Glutamatergic neuron (in vitro differentiated cells): ENCODE measurements at regions not wholly inside any gene's neighbourhood (a gene's known extent, or its start where the extent isn't known, plus 50 kb on each side); places are given as distances from the start of the nearest gene placed in this dataset.

Experiments
- DNase-seq: peaks from one replicate; pipeline ENCODE4 v3.0.0; 2022
- H3K27ac Mint-ChIP-seq: one replicate; pipeline ENCODE4 v1.8.0; 2020; ENCODE audit warnings: mild to moderate bottlenecking, mixed read lengths, inconsistent platforms; ENCODE audit not compliant: unreplicated experiment
- H3K27me3 Mint-ChIP-seq: one replicate; pipeline ENCODE4 v1.8.0; 2020; ENCODE audit warnings: mild to moderate bottlenecking, moderate library complexity, mixed read lengths, inconsistent platforms; ENCODE audit not compliant: unreplicated experiment
- H3K36me3 Mint-ChIP-seq: one replicate; pipeline ENCODE4 v1.8.0; 2020; ENCODE audit warnings: mild to moderate bottlenecking, mixed read lengths, inconsistent platforms; ENCODE audit not compliant: unreplicated experiment
- H3K4me1 Mint-ChIP-seq: one replicate; pipeline ENCODE4 v1.8.0; 2020; ENCODE audit warnings: mild to moderate bottlenecking, low read depth, mixed read lengths, inconsistent platforms; ENCODE audit not compliant: unreplicated experiment
- H3K4me3 Mint-ChIP-seq: one replicate; pipeline ENCODE4 v1.8.0; 2020; ENCODE audit warnings: mild to moderate bottlenecking, mixed read lengths, inconsistent platforms; ENCODE audit not compliant: unreplicated experiment
- H3K9me3 Mint-ChIP-seq: one replicate; pipeline ENCODE4 v1.8.0; 2020; ENCODE audit warnings: mild to moderate bottlenecking, moderate library complexity, mixed read lengths, inconsistent platforms; ENCODE audit not compliant: unreplicated experiment
- CTCF ChIP-seq: fragments of 200-600 bp; sonication (generic); IDR thresholded peaks from one replicate; pipeline ENCODE4 v1.5.0; 2021; ENCODE audit not compliant: partially characterized antibody, unreplicated experiment

- peaks cover 2% of the 10 kb centered on the region for H3K9me3 Mint-ChIP-seq
- no peak for DNase-seq
- TF ChIP-seq CTCF, result no peak
- H3K4me3 Mint-ChIP-seq, result no peak overlapping the region
- no peak overlapping the region for H3K27ac Mint-ChIP-seq
- H3K27me3 Mint-ChIP-seq, result no peaks in the 10 kb centered on the region
- no peaks in the 10 kb centered on the region for H3K4me1 Mint-ChIP-seq
- no peaks in the 10 kb centered on the region for H3K36me3 Mint-ChIP-seq
These were observed 497.9 kb downstream of the ANXA1 start for GRCh38 chr9:73649552-73649951.

- Mint-ChIP-seq H3K4me1 (peaks cover 2% of the 10 kb centered on the region), H3K27me3 (no peaks in the 10 kb centered on the region), H3K27ac (no peak overlapping the region), H3K4me3 (no peak overlapping the region), H3K36me3 (no peaks in the 10 kb centered on the region), H3K9me3 (peaks cover 1% of the 10 kb centered on the region)
- no peak for DNase-seq
- TF ChIP-seq CTCF, result no peak
These were observed 503.7 kb downstream of the ANXA1 start for GRCh38 chr9:73655363-73655762.

GRCh38 chr9:73655831-73656230 lies 504.2 kb downstream of the ANXA1 start:
- H3K27me3 Mint-ChIP-seq, result no peaks in the 10 kb centered on the region
- no peaks in the 10 kb centered on the region for H3K36me3 Mint-ChIP-seq
- no peak overlapping the region for H3K27ac Mint-ChIP-seq
- no peaks in the 10 kb centered on the region for H3K9me3 Mint-ChIP-seq
- H3K4me1 Mint-ChIP-seq, result peaks cover 2% of the 10 kb centered on the region
- TF ChIP-seq CTCF, result no peak
- H3K4me3 Mint-ChIP-seq, result no peak overlapping the region
- DNase-seq, result no peak

- no peak for TF ChIP-seq CTCF
- DNase-seq, result no peak
- Mint-ChIP-seq H3K4me1 (peaks cover 7% of the 10 kb centered on the region), H3K9me3 (no peaks in the 10 kb centered on the region), H3K27ac (no peak overlapping the region), H3K36me3 (no peaks in the 10 kb centered on the region), H3K4me3 (no peak overlapping the region), H3K27me3 (no peaks in the 10 kb centered on the region)
These were observed 513.6 kb downstream of the ANXA1 start for GRCh38 chr9:73665253-73665652.

- Mint-ChIP-seq H3K9me3 (no peaks in the 10 kb centered on the region), H3K27ac (no peak overlapping the region), H3K4me1 (peaks cover 7% of the 10 kb centered on the region), H3K27me3 (no peaks in the 10 kb centered on the region), H3K4me3 (no peak overlapping the region), H3K36me3 (no peaks in the 10 kb centered on the region)
- DNase-seq, result no peak
- TF ChIP-seq CTCF, result peak; percentile 55
These were observed 516.1 kb downstream of the ANXA1 start for GRCh38 chr9:73667749-73668148.
